EH (cell line): ENCODE measurements at regions not wholly inside any gene's neighbourhood (a gene's known extent, or its start where the extent isn't known, plus 50 kb on each side); places are given as distances from the start of the nearest gene placed in this dataset.
"Not testable (repeated sequence)": the region's sequence is repeated elsewhere in the genome, so short reads cannot be mapped to it uniquely, and the experiment has no call there.

Experiments
- DNase-seq: peaks from one replicate; pipeline ENCODE4 v3.0.0-alpha.2; 2015; ENCODE audit warnings: low read depth

- DNase-seq: no peak
Measured at GRCh38 chr5:110812639-110813038, 73.8 kb downstream of the SLC25A46 start.

GRCh38 chr5:110815916-110816605, 77.3 kb downstream of the SLC25A46 start:
- DNase-seq: no peak

- no peak for DNase-seq
Measured at GRCh38 chr5:110817459-110817858, 78.7 kb downstream of the SLC25A46 start.

- DNase-seq: no peak
Measured at GRCh38 chr5:110823571-110823970, 84.8 kb downstream of the SLC25A46 start.

GRCh38 chr5:110824936-110825441, 86.2 kb downstream of the SLC25A46 start:
- DNase-seq: no peak

- DNase-seq: no peak
Measured at GRCh38 chr5:110832683-110833082, 93.9 kb downstream of the SLC25A46 start.

GRCh38 chr5:110834933-110835332, 96.1 kb downstream of the SLC25A46 start:
- DNase-seq: not testable (repeated sequence)

GRCh38 chr5:110836851-110837250, 98.0 kb downstream of the SLC25A46 start:
- no peak for DNase-seq

GRCh38 chr5:110838357-110838756, 99.5 kb downstream of the SLC25A46 start:
- not testable (repeated sequence) for DNase-seq

- no peak for DNase-seq
Measured at GRCh38 chr5:110838961-110839360, 100.2 kb downstream of the SLC25A46 start.

- DNase-seq: no peak
Measured at GRCh38 chr5:110840347-110840960, 101.6 kb downstream of the SLC25A46 start.

GRCh38 chr5:110841137-110841536, 102.3 kb downstream of the SLC25A46 start:
- DNase-seq: no peak

- no peak for DNase-seq
Measured at GRCh38 chr5:110842948-110843347, 104.1 kb downstream of the SLC25A46 start.

GRCh38 chr5:110844251-110844650, 105.4 kb downstream of the SLC25A46 start:
- no peak for DNase-seq

GRCh38 chr5:110846398-110847001, 107.7 kb downstream of the SLC25A46 start:
- DNase-seq: no peak

- no peak for DNase-seq
Measured at GRCh38 chr5:110851357-110851756, 112.5 kb downstream of the SLC25A46 start.

GRCh38 chr5:110852053-110852452, 113.2 kb downstream of the SLC25A46 start:
- DNase-seq: no peak

GRCh38 chr5:110852541-110852940, 113.7 kb downstream of the SLC25A46 start:
- no peak for DNase-seq

- DNase-seq: peak; percentile 8
Measured at GRCh38 chr5:110853267-110853666, 114.5 kb downstream of the SLC25A46 start.

GRCh38 chr5:110854200-110854599, 115.4 kb downstream of the SLC25A46 start:
- DNase-seq: no peak

- no peak for DNase-seq
Measured at GRCh38 chr5:110855961-110856360, 117.2 kb downstream of the SLC25A46 start.

- DNase-seq: peak; percentile 36
Measured at GRCh38 chr5:110865400-110866094, 126.7 kb downstream of the SLC25A46 start.

GRCh38 chr5:110869927-110870326, 131.1 kb downstream of the SLC25A46 start:
- DNase-seq: no peak
